KMS-11 (cell line): ENCODE measurements at regions not wholly inside any gene's neighbourhood (a gene's known extent, or its start where the extent isn't known, plus 50 kb on each side); places are given as distances from the start of the nearest gene placed in this dataset.

ENCODE experiments used
- H2AFZ ChIP-seq: fragments of 200-600 bp; sonication (generic); 2 replicates; pipeline ENCODE4 v1.6.1; 2016; ENCODE audit warnings: antibody characterized with exemption, mixed run types, low read depth
- H3K27ac ChIP-seq: fragments of 200-600 bp; sonication (generic); 2 replicates; pipeline ENCODE4 v1.6.1; 2016; ENCODE audit warnings: mild to moderate bottlenecking, mixed run types
- H3K27me3 ChIP-seq: fragments of 200-600 bp; sonication (generic); 2 replicates; pipeline ENCODE4 v1.6.1; 2017; ENCODE audit warnings: mild to moderate bottlenecking, low read depth, mixed run types, moderate library complexity; ENCODE audit not compliant: insufficient read depth
- H3K36me3 ChIP-seq: fragments of 200-600 bp; sonication (generic); 2 replicates; pipeline ENCODE4 v1.6.1; 2017; ENCODE audit warnings: mild to moderate bottlenecking, mixed run types; ENCODE audit not compliant: insufficient read depth
- H3K4me1 ChIP-seq: fragments of 200-600 bp; sonication (generic); 2 replicates; pipeline ENCODE4 v1.6.1; 2016; ENCODE audit warnings: mild to moderate bottlenecking, low read depth, mixed run types; ENCODE audit not compliant: poor library complexity, severe bottlenecking
- H3K4me2 ChIP-seq: fragments of 200-600 bp; sonication (generic); 2 replicates; pipeline ENCODE4 v1.7.0; 2016; ENCODE audit warnings: mild to moderate bottlenecking, mixed run types
- H3K4me3 ChIP-seq: fragments of 200-600 bp; sonication (generic); IDR thresholded peaks from 2 replicates; pipeline ENCODE4 v1.6.1; 2017; ENCODE audit warnings: low read depth, low read length, mixed read lengths; ENCODE audit not compliant: insufficient read depth
- H3K79me2 ChIP-seq: fragments of 200-600 bp; sonication (generic); 2 replicates; pipeline ENCODE4 v1.6.1; 2016; ENCODE audit warnings: low read depth, mixed run types; ENCODE audit not compliant: insufficient read depth
- H3K9ac ChIP-seq: fragments of 200-600 bp; sonication (generic); 2 replicates; pipeline ENCODE4 v1.6.1; 2016; ENCODE audit warnings: mild to moderate bottlenecking, mixed run types
- H4K20me1 ChIP-seq: fragments of 200-600 bp; sonication (generic); 2 replicates; pipeline ENCODE4 v1.6.1; 2016; ENCODE audit warnings: mild to moderate bottlenecking, mixed run types; ENCODE audit not compliant: insufficient read depth
- TF ChIP-seq, protein P1 (sequence below): fragments of 200-600 bp; sonication (generic); conservative IDR thresholded peaks from 2 replicates; pipeline ENCODE4 v1.6.1; 2017; ENCODE audit warnings: low read depth, mild to moderate bottlenecking, antibody characterized with exemption, low read length, moderate library complexity, mixed read lengths

DNA sequence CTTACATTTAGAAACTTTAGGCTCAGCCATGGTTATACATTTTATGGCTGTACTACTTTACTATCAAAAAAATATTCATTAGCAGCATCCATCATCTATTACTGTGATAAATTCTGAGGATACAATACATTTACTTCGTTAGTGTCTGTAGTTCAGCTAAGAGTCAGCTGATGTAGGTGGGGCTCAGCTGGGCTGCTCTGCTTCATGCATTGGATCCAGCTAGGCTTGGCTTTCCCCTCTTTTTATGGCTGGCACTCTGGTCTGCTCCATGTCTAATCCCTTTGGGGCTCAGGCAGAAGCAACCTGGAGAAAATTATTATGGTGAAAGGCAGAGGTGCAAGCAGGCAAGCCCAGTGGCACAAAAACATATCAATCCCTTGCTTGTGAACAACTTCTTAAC is 930.1 kb upstream of the NR2F2 start:
- Histone ChIP-seq H3K27me3 (no peaks in the 10 kb centered on the region), H3K79me2 (no peaks in the 10 kb centered on the region), H3K27ac (no peak overlapping the region), H2AFZ (no peak overlapping the region), H3K4me1 (no peaks in the 10 kb centered on the region), H4K20me1 (no peaks in the 10 kb centered on the region), H3K4me3 (no peak overlapping the region), H3K36me3 (no peaks in the 10 kb centered on the region), H3K4me2 (no peak overlapping the region), H3K9ac (no peak overlapping the region)
- TF ChIP-seq, protein P1, sequence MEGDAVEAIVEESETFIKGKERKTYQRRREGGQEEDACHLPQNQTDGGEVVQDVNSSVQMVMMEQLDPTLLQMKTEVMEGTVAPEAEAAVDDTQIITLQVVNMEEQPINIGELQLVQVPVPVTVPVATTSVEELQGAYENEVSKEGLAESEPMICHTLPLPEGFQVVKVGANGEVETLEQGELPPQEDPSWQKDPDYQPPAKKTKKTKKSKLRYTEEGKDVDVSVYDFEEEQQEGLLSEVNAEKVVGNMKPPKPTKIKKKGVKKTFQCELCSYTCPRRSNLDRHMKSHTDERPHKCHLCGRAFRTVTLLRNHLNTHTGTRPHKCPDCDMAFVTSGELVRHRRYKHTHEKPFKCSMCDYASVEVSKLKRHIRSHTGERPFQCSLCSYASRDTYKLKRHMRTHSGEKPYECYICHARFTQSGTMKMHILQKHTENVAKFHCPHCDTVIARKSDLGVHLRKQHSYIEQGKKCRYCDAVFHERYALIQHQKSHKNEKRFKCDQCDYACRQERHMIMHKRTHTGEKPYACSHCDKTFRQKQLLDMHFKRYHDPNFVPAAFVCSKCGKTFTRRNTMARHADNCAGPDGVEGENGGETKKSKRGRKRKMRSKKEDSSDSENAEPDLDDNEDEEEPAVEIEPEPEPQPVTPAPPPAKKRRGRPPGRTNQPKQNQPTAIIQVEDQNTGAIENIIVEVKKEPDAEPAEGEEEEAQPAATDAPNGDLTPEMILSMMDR: no peak

DNA sequence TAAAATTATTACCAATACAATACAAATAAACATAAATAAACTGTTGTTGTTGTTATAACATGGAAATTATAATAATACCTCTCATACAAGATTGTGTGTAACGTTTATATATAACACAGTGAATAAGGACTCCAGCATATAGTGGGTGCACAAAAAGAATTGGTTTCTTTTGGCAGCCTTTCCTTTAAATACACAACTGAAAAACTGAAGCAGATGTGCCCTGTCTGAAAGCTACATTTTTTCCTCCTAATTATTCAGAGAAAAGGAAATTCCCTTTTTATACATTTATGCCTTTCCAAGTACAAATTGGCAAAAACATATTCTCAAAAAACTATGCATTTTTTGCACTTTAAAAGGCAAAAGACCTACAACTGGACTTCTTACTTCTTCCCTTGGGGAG is 928.9 kb upstream of the NR2F2 start:
- H3K4me2 ChIP-seq: no peak overlapping the region
- H3K4me1 ChIP-seq: no peaks in the 10 kb centered on the region

DNA sequence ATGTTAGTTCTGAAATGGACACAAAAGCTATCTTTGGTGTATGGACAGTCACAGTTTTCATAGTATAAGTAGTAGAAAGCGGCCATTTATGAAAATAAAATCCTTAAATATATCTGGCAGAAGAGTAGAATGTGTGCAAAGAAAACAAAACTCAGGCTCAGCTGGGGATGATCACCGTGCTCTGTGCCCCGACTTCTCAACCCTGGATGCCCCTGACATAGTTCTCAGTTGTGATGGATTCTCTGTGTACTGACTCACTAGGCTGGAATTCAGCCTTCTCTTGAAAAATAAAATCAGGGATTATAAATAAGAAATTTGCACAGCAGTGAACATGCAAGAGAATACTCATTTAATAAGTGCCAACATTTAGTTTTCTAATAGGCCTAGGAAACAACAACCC is 925.1 kb upstream of the NR2F2 start:
- Histone ChIP-seq H4K20me1 (no peaks in the 10 kb centered on the region), H3K9ac (no peak overlapping the region), H3K27me3 (no peaks in the 10 kb centered on the region), H3K36me3 (no peaks in the 10 kb centered on the region), H3K79me2 (no peaks in the 10 kb centered on the region), H3K4me2 (no peak overlapping the region), H3K4me1 (no peaks in the 10 kb centered on the region), H2AFZ (no peak overlapping the region), H3K4me3 (no peak overlapping the region), H3K27ac (no peak overlapping the region)
- TF ChIP-seq, protein P1: no peak

More for the DNA sequence above, 928.9 kb upstream of the NR2F2 start:
- no peak overlapping the region for H3K27ac ChIP-seq
- H3K9ac ChIP-seq: no peak overlapping the region
- no peaks in the 10 kb centered on the region for H3K36me3 ChIP-seq
- no peaks in the 10 kb centered on the region for H3K27me3 ChIP-seq
- H3K79me2 ChIP-seq: no peaks in the 10 kb centered on the region
- H2AFZ ChIP-seq: no peak overlapping the region
- TF ChIP-seq, protein P1: no peak
- no peaks in the 10 kb centered on the region for H4K20me1 ChIP-seq
- no peak overlapping the region for H3K4me3 ChIP-seq

DNA sequence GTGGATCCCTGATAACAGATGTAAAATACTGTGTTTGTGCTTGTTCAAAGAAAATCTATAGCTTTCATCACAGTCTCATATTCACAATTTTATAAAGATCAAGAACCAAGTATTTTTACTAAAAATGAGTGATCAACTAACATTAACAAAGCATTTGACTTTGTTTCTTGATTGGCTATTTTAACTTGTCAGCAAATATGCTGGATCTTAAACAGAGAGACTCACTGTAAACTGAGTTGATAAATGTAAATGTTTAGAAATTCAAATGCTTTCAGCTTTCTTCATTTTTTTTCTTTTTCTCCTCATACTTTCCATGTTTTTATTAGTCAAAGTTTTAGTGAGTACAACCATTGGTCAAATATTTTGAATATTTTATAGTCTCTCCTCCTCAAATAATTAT is 923.0 kb upstream of the NR2F2 start:
- Histone ChIP-seq H3K36me3 (no peaks in the 10 kb centered on the region), H3K27me3 (no peaks in the 10 kb centered on the region), H3K9ac (no peak overlapping the region), H3K4me3 (no peak overlapping the region), H3K79me2 (no peaks in the 10 kb centered on the region), H3K4me1 (no peaks in the 10 kb centered on the region), H3K27ac (no peak overlapping the region), H3K4me2 (no peak overlapping the region), H4K20me1 (no peaks in the 10 kb centered on the region), H2AFZ (no peak overlapping the region)
- TF ChIP-seq, protein P1: no peak
